ENCODE measurements at regions not wholly inside any gene's neighbourhood (a gene's known extent, or its start where the extent isn't known, plus 50 kb on each side); places are given as distances from the start of the nearest gene placed in this dataset.
A peak's percentile ranks its signal among the peaks of the same experiment; 100 is the strongest.
"Not testable (repeated sequence)": the region's sequence is repeated elsewhere in the genome, so short reads cannot be mapped to it uniquely, and the experiment has no call there.

DNA sequence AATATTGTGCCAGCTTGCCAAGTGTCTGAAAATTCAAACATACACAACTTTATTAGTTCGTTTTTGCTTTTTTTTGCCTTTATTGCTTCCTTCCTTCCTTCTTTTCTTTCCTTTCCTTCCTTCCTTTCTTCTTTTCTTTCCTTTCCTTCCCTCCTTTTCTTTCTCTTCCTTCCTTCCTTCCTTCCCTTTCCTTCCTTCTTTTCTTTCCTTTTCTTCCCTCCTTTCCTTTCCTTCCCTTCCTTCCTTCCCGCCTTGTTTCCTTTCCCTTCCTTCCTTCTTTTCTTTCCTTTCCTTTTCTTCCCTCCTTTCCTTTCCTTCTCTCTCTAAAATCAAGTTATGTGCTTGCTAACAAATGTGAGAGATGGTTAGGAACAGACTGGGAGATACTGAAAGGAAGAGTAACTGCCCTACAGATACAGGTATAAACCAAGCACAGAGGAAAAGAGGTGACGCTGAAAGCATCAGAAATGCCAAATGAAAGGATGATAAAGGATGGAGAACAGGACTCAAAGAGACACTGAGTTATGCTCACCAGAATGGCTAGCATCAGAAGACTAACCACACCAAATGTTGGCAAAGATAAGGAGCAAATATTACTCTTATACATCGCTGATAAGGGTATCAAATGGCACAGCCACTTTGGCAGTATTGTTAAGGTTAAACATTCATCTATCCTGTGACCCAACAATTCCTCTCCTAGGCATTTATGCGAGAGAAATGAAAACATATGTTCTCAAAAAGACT lies 151.6 kb downstream of the MREG start:
- DNase-seq: no peak

DNA sequence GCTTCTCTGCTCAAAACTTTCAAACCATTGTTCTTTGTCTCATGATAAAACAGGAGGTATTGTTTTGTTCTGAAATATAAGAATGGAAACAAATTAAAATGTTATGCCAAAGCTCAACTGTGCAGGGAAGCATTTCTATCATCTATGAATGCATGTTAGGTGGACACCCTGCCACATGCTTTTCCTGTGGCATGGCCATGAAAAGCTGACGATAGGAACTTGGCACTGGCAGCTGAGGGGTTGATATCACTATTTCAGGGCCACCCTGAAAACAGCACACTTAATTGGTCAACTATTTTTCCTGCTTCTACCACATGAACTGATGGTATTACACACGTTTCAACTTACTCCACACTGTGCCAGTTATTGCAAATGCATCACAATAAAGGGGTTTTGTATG lies 157.3 kb downstream of the MREG start:
- DNase-seq: no peak

DNA sequence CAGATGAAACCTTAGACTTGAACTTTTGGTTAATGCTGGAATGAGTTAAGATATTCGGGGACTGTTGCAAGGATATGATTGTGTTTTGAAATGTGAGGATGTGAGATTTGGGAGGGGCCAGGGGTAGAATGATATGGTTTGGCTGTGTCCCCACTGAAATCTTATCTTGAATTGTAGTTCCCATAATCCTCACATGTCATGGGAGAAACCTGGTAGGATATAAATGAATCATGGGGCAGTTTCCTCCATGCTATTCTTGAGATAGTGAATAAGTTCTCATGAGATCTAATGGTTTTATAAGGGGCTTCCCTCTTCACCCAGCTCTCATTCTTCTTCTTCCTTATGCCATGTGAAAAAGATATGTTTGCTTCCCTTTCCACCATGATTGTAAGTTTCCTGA lies 158.0 kb downstream of the MREG start:
- not testable (repeated sequence) for DNase-seq

DNA sequence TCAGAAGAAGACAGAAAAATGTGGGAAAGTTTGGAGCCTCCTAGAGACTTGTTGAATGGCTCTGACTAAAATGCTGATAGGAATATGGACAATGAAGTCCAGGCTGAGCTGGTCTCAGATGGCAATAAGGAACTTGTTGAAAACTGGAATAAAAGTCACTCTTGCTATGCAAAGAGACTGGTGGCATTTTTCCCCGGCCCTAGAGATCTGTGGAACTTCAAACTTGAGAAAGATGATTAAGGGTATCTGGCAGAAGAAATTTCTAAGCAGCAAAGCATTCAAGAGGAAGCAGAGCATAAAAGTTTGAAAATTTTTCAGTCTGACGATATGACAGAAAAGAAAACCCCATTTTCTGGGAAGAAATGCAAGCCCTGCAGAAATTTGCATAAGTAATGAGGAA lies 159.3 kb downstream of the MREG start:
- DNase-seq: no peak

DNA sequence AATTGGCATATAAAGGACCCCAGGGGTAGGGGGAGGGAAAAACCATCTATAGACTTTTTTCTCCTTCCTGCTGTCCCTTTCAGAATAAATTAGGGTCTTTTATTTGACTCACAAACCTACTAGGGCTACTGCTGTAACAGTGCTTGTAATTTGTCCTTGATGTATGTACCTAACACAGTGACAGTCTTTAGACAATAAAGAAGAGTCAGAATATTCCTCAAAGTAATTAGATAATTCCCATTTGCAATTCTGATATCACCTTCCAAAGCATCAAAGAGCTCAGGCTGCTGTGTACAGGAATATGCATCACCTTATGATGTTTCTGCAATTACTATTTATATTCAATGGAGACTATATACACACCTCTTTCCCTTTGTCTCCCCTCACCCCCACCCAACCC lies 161.7 kb downstream of the MREG start:
- no peak for DNase-seq

DNA sequence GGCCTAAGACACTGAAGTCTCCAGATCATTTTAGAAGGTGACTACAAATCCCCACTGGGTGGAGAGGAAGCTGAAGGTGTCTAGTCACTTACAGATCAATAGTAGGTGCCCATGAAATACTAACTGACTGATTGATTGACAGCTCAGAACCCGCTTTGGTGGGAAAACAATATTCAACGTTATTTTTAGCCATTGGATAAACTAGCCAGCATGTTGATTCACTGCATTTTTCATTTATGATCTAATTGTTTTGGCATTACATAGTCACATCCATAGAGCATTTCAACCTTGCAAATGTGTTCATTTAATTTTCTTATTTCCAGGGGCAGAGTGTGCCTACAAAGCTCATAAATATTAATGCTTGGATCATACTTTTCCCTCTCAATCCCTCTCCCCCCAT lies 162.3 kb downstream of the MREG start:
- DNase-seq: peak; percentile 77

DNA sequence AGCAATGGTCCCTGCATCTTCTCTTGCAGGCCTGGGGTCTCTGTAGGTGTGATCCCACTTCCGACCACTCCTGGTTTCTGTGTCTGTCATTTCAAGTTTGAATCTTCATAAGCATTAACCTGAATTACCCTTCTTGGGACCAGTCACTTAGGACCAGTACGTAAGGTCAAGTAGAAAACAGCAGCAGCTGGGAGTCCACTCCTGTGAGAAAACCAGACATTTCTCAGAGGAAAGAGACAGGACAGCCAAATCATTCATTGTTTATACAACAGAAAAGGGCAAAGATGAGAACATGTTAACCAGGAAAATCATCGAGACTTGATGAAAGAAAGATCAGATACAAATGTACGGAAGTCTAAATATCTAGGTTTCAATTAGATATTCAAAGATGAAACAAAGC lies 163.0 kb downstream of the MREG start:
- peak; percentile 68 for DNase-seq

DNA sequence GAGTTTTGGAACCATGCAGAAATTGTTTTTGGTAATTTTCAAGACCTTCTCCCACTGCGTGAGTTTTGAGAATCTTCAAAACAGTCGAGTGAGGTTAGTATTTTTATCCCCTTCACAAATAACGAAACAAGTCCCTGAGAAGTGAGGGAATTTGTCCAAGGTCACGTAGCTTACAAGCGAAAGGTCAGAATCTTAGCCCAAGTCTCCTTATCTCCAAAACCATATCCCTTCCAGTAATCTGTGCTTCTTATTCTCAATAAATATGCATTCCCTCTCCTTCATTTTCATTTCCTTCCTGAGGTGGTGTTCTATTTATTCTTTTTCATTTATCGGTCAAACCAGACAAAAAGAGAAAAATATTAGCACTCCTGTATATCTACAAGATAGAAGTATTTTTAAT lies 163.6 kb downstream of the MREG start:
- DNase-seq: peak; percentile 77

DNA sequence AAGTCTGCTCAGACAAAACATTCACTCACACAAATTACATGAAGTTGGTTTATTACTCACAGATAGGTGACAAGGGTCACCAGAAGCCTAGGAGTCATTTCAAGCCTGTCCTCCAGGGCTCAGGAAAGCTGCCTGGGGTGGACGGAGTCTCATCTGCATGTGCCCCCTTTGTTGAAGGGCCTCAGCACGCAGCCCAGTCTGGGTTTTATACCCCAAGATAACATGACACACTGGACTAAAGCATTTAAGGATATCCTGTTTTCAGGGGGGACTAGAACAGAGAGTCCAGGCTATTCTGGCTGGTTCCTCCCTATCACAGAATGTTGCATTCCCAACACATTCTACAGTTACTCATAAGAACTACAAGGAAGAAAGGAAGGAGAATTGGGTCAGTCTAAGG lies 164.7 kb downstream of the MREG start:
- peak; percentile 92 for DNase-seq

DNA sequence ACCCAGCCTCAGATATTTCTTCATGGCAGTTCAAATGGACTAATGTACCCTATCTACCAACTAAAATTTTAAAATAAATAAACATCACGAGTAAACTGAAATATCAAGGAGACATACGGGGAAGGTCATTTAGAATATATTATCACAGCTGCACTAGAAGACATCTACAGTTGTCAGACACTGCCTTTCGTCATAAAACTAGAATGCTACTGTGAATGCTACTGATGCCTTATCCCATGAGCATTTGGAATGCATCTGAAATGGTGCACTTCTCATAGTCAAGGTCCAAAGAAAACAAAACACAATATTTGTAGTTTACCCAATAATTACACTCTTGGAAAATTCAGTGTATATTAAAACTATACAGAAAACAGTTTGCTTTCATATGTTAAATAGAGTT lies 165.2 kb downstream of the MREG start:
- DNase-seq: no peak

DNA sequence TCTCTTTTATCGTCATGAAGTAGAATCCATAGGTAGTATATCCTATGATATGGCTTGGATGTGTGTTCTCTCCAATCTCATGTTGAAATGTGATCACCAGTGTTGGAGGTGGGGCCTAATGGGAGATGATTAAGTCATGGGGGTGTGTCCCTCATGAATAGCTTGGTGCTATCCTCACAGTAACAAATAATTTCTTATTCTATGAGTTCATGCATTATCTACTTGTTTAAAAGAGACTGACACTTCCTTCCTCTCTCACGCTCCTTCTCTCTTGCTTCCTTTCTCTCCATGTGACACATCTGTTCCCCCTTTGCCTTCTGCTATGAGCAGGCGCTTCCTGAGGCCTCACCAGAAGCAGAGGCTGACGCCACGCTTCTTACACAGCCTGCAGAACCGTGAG lies 165.6 kb downstream of the MREG start:
- peak; percentile 91 for DNase-seq

DNA sequence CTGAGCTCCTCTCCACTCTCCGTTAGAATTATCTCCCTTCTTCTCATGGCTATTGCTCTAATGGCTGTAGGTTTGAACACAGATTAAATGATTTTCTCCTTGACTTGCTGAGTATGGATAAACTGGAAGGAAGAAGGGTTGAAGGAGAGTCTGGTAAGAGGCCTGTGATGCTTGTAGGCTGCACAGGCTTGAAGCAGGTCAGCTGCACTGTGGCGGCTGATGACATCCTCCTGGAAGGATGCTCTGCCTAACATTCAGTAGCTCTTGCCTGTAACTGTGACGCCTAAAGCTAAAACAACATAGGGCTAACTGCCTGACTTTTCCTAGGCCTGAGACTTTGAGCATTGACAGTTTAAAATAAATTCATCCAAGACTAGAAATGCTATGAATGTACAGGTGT lies 166.3 kb downstream of the MREG start:
- DNase-seq: peak; percentile 36

DNA sequence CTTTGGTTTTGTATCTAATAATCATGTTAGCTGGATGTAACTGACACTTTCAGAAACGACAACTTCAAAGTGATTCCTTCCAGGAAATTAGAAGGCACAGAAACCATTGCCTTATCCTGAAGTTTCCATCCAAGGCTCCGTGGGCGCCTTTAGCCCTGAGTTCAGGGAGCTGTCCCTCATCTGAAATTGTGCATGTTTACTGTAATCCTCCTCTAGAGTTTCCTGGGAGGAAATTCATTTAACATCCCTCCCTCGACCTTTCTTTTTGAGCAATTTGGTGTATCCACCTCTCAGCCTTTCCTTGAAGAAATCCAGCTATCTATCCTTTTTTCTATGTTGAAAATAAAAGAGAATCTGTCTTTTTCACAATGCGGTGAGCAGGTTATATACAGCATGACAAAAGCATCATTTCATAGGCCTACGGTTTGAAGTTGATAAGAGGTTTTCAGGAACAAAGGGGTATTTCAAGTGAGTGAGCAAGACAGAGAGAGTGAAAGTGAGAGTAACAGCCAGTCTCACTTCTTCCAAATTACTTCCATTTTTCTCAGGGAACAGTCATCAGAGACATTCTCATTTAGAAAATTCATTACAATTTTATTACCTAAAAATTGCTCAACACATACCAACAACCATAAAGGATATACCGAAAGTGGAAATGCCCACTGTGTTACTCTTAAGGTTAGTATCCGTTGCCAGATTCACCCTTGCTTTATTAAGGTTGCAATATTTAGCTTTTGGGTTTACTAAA lies 167.3 kb downstream of the MREG start:
- no peak for DNase-seq

DNA sequence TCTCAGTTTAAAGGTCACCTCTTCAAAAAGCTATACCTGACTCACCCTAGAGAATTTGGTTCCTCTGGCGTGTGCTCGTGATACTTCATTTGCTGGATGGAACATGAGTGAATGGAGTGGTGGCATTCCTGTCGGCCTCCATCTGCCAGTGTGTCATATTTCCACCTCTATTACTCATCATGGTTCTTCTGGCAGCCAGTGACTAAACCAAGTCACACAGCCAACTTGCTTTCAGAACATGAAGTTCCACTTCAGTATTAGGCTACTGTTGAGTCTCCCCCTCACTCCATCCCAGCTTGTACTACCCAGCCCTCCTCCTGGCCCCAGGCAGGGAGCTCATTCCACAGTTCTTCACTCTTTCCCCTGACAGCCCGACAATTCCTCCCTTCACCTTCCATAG lies 169.8 kb downstream of the MREG start:
- peak; percentile 88 for DNase-seq

DNA sequence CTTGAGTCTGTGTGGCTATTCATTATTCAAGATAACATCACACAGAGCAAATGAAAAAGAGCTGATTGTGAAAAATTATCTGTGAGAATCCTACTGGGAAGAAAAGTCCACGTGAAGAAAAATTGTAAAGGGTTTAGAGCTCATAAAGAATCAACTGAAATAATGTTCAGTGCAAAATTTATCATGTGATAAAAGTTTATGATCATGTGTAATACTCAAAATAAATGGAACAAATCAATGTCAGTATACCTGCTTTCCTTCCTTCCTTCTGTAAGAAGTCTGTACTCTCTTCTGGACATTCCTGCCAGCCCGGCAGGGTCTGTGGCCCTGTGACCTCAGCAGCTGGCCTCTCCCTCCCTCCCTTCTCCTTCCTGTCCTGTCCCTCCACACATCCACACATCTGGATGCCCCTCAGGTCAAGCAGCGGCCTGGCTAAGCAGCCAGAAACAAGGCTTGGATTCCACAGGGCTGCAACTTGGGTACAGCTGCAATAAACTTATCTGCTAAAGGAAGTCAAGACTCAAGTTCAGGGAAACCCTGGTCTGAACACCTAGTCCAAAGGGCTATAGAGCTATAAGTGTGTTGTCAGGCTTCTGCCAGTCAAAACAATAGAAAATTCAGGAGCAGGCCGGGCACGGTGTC lies 172.1 kb downstream of the MREG start:
- peak; percentile 32 for DNase-seq

DNA sequence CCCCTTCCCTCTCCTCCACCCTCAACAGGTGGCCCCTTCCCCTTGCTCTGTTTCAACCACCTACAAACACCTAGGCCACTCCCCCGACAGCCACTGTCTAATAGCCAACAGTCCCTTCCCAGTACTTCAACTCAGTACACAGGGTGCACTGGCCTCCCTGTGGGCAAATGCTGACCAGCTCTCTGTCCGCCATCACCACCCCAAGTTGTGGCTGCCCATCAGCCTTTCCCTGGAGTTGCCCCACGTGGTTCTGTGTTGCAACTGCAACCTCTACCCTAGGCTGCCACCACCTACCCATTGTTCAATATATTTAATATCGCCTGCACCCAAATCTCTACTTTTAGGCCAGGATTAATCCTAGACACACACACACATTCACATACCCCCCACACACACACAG lies 173.5 kb downstream of the MREG start:
- DNase-seq: no peak

DNA sequence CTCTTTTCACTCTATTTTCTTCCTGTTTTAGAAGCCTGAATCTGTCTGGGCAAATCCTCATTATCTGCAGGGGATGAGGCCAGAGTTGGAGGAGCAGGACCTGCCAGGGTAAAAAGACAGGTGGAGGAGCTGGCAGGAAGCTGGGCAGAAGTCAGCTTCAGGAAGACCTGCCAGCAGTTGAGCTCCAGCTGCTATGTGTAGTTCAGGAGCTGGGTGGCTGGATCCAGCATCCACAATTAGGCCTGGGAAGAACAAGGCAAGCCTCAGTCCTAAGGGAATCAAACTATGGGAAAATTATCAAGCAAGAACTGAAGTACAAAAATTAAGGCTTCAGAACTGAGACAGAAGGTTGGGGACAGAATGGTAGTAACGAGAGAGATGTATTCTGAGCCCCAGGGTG lies 174.0 kb downstream of the MREG start:
- no peak for DNase-seq

DNA sequence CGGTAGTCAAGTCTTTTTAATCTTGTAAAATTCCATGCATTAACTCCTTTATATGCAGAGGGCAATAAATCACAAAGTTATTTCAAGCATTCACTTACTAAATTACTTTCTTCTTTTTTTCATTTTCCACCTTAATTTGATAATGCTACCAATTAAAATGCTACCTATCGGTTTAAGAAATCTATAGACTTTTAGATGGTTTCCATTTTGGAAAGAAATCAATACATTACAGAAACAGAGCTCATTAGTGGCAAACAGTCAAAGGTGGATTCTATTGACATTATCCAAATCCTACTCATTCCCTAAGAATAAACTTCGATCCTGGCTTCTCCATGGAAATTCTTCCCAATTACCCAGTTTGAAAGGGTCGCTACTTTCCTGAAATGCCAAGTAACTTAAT lies 176.5 kb downstream of the MREG start:
- DNase-seq: no peak

DNA sequence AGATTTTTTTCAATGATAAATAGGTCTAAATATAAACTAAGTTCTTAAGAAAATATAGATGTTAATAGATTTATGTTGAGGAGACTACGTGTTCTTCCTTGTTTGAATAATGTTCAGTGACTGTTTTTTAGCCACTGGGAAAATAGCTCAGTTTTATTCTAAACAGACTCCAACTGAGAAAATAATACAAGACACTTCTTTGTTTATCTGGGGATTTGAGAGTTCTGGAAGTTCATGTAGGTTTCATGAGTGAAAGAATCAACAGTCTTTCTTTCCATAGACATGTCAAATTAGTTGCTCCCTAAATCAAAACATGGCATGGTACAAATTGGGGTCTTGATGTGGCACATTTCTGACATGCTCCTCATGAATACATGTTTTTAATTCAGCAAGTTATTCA lies 177.7 kb downstream of the MREG start:
- no peak for DNase-seq

DNA sequence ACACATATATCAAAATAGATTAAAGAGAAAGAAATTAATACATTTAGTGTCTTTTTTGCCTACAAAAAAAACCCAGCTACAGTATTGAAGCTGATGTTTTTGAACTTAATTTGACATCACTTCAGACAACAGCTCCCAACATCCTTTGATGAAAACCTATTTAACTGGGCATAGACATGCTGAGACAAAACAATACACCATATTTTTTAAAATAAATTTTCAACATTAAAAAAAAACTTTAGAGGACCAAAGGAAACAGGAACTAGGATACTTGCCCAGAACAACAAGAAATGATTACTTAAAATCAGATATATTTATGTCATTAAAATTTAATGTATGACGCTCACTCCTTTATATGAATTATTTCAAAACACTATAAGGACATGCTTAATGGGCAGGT lies 178.1 kb downstream of the MREG start:
- DNase-seq: peak; percentile 25

DNA sequence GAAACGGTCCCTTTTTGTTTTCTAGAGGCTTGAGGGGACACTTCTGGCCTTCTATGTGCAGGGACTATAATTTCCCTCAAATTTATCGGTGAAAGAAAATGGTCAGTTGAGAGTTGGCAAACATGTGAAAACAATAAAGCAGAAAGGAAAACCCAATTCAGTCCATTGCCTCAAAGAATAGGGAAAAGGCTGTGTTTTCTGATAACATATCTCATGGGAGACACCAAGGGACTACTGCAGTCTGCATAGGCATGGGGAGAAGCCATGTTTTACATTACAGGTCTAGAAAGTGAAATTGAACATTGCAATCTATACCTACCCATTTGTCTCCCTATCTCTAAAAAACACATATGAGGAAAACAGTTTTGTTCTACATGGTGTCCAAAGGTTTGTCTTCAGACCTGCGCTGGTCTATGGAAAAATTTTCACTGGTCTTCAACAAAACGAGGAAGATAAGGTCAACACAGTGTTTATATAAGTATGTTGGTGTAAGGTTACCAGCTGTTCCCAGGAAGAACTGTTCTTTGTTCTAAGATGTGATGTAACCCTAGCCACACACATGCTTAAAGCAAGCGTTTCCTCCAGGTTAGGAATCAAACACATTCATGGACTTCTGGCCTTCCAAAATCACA lies 179.7 kb downstream of the MREG start:
- DNase-seq: peak; percentile 95

DNA sequence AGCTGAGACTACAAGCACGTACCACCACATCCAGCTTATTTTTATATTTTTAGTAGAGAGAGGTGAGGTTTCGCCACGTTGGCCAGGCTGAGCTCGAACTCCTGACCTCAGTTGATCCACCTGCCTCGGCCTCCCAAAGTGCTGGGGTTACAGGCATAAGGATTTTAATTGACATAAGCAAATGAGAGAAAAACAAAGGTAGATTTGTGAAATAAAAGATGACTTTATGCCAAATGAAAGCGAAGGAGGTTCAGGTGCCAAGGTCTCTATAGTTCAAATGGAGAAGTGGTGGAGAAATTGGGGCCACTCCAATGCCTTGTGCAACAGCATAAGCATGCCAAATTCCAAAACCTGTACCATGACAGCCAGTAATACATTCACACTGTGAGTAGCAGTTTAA lies 180.6 kb downstream of the MREG start:
- DNase-seq: no peak

DNA sequence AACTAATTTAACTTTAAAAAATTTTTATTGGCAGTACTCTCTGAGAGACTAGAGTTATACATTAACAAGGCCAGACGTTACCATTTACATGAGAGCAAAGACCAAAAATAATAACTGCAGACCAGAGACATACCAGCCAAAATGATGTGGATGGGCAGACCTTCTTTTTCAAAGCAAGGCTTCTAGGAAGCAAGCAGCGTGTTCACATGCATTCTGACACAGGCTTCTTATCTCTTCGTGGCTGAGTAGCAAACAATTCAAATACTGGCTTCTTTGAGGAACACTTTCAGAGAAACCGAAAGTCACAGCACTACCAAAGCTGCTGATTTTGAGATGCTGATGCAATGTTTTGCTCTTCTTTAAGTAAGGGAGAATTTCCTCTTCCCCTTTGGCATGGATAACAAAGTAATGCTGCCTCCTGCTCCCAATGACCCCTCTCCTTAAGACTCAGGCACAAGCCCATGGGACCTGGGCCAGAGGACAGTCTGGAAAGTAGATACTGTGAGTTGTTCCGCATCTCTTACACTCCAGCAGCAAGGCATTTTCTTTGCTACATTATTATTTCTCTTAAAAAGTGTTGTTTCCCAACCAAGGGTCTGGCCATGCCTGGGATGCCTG lies 181.9 kb downstream of the MREG start:
- DNase-seq: peak; percentile 39
